ENCODE measurements at regions not wholly inside any gene's neighbourhood (a gene's known extent, or its start where the extent isn't known, plus 50 kb on each side); places are given as distances from the start of the nearest gene placed in this dataset.

DNA sequence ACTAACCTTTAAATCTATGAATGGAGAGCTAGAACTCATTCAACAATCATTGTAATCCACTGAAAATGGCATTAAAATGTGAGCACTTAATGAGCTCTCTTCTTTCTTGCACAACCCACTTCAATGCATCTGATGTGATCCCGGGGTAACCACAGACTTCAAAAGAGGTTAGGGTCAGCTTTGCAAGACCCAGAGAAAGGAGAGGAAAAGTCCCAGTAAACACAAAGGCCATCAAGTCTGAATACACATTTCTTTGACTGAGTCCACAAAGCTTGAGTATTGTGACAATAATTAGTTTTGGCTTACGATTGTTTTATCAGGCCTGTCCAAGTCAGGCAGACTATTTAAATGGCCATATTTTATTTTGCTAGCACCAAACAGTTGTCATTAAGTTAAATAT, 148.8 kb upstream of the ZNF608 start:
- TF ChIP-seq, protein P1, sequence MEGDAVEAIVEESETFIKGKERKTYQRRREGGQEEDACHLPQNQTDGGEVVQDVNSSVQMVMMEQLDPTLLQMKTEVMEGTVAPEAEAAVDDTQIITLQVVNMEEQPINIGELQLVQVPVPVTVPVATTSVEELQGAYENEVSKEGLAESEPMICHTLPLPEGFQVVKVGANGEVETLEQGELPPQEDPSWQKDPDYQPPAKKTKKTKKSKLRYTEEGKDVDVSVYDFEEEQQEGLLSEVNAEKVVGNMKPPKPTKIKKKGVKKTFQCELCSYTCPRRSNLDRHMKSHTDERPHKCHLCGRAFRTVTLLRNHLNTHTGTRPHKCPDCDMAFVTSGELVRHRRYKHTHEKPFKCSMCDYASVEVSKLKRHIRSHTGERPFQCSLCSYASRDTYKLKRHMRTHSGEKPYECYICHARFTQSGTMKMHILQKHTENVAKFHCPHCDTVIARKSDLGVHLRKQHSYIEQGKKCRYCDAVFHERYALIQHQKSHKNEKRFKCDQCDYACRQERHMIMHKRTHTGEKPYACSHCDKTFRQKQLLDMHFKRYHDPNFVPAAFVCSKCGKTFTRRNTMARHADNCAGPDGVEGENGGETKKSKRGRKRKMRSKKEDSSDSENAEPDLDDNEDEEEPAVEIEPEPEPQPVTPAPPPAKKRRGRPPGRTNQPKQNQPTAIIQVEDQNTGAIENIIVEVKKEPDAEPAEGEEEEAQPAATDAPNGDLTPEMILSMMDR (IDR thresholded peaks at IDR 0.05) = no peak
- no peak for TF ChIP-seq POLR2A (IDR thresholded peaks at IDR 0.05)

All from suprapubic skin (tissue), 3 donors.